ENCODE measurements at regions not wholly inside any gene's neighbourhood (a gene's known extent, or its start where the extent isn't known, plus 50 kb on each side); places are given as distances from the start of the nearest gene placed in this dataset.
"Not testable (repeated sequence)": the region's sequence is repeated elsewhere in the genome, so short reads cannot be mapped to it uniquely, and the experiment has no call there.

- DNase-seq (ENCODE audit: low spot score) = no peak
Observed at GRCh38 chr4:27121830-27122229, 261.2 kb downstream of the STIM2 start.

- DNase-seq (ENCODE audit: low spot score) = no peak
Observed at GRCh38 chr4:27123123-27123768, 262.6 kb downstream of the STIM2 start.

- DNase-seq (ENCODE audit: low spot score) = no peak
Observed at GRCh38 chr4:27123769-27124124, 263.1 kb downstream of the STIM2 start.

- DNase-seq (ENCODE audit: low spot score) = not testable (repeated sequence)
Observed at GRCh38 chr4:27126895-27127294, 266.3 kb downstream of the STIM2 start.

GRCh38 chr4:27128443-27128842 is 267.8 kb downstream of the STIM2 start:
- no peak for DNase-seq (ENCODE audit: low spot score)

GRCh38 chr4:27129871-27130366 is 269.3 kb downstream of the STIM2 start:
- no peak for DNase-seq (ENCODE audit: low spot score)

- DNase-seq (ENCODE audit: low spot score) = no peak
Observed at GRCh38 chr4:27132497-27132896, 271.9 kb downstream of the STIM2 start.

GRCh38 chr4:27140486-27140885 is 279.8 kb downstream of the STIM2 start:
- DNase-seq (ENCODE audit: low spot score) = no peak

- no peak for DNase-seq (ENCODE audit: low spot score)
Observed at GRCh38 chr4:27141530-27141929, 280.9 kb downstream of the STIM2 start.

- no peak for DNase-seq (ENCODE audit: low spot score)
Observed at GRCh38 chr4:27142841-27143240, 282.2 kb downstream of the STIM2 start.

GRCh38 chr4:27145597-27145996 is 285.0 kb downstream of the STIM2 start:
- DNase-seq (ENCODE audit: low spot score) = no peak

- no peak for DNase-seq (ENCODE audit: low spot score)
Observed at GRCh38 chr4:27148211-27148895, 287.7 kb downstream of the STIM2 start.

GRCh38 chr4:27149541-27150212 is 289.0 kb downstream of the STIM2 start:
- DNase-seq (ENCODE audit: low spot score) = no peak

- DNase-seq (ENCODE audit: low spot score) = no peak
Observed at GRCh38 chr4:27152703-27153102, 292.1 kb downstream of the STIM2 start.

- no peak for DNase-seq (ENCODE audit: low spot score)
Observed at GRCh38 chr4:27154706-27155105, 294.1 kb downstream of the STIM2 start.

GRCh38 chr4:27161191-27161590 is 300.6 kb downstream of the STIM2 start:
- DNase-seq (ENCODE audit: low spot score) = no peak

GRCh38 chr4:27168783-27169182 is 308.1 kb downstream of the STIM2 start:
- no peak for DNase-seq (ENCODE audit: low spot score)

- no peak for DNase-seq (ENCODE audit: low spot score)
Observed at GRCh38 chr4:27173280-27173679, 312.6 kb downstream of the STIM2 start.

GRCh38 chr4:27176400-27176799 is 315.8 kb downstream of the STIM2 start:
- peak; percentile 11 for DNase-seq (ENCODE audit: low spot score)

- no peak for DNase-seq (ENCODE audit: low spot score)
Observed at GRCh38 chr4:27176881-27177280, 316.2 kb downstream of the STIM2 start.

GRCh38 chr4:27178061-27178460 is 317.4 kb downstream of the STIM2 start:
- no peak for DNase-seq (ENCODE audit: low spot score)

GRCh38 chr4:27181693-27182092 is 321.1 kb downstream of the STIM2 start:
- no peak for DNase-seq (ENCODE audit: low spot score)

- DNase-seq (ENCODE audit: low spot score) = no peak
Observed at GRCh38 chr4:27182211-27182610, 321.6 kb downstream of the STIM2 start.
